ENCODE measurements at regions not wholly inside any gene's neighbourhood (a gene's known extent, or its start where the extent isn't known, plus 50 kb on each side); places are given as distances from the start of the nearest gene placed in this dataset.
"Not testable (repeated sequence)": the region's sequence is repeated elsewhere in the genome, so short reads cannot be mapped to it uniquely, and the experiment has no call there.

DNA sequence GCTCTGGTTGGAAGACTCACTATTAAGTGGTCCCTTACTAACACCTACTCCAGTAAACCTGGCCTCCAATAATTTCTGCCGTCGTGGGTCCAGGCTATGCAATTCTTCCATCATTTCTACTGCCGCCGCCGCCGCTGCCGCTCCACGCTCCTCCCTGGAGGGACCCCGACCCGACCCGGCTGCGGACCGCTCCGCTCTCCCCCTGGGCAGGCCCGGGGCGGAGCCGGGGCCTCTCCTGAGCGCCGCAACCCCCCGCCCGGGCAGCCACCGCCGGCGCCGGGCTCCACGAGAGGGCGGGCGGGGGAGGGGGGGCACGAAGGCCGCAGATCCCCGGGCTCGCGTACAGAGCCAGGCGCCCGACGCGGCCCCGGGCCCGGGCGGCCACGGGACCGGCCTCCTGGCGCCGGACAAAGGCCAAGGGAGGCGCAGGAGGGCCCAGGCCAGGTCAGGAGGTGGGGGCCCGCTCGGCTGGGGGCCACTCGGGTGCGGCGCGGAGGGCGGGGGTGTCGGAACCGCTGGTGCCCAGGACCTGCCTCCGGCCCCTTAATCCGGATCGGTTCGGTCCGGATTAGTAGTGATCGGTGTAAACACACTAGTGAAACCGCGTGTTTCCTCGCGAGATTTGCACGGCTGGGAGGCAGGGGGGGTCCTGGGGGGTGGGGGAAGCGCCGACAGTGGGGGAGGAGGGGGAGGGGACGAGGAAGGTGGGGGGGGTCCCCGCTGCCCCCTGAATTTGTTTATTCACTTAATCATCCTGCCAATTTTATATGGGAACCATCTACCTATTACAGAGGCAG is 215.1 kb upstream of the CCL2 start:
- DNase-seq = peak; percentile 24 to 27

GRCh38 chr17:34045990-34046389 is 209.1 kb upstream of the CCL2 start:
- DNase-seq = no peak

DNA sequence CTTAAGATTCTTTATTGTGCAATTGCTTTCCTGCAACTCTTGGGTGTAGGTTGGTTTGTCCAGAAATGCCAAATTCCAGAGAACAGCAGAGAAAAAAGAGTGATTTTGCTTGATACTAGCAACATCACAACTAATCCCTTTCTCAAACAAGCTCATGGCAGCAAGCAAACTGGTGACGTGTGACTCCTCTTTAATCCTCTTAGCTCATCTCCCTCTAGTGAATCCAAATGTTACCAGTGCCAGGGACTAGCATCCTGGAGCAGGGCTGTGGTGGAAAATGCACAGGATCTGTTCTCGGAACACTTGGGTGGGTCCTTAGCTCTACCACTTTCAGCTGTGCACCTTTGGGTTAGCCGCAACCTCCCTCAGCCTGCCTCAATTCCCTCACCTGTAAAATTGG is 204.0 kb upstream of the CCL2 start:
- no peak for DNase-seq

DNA sequence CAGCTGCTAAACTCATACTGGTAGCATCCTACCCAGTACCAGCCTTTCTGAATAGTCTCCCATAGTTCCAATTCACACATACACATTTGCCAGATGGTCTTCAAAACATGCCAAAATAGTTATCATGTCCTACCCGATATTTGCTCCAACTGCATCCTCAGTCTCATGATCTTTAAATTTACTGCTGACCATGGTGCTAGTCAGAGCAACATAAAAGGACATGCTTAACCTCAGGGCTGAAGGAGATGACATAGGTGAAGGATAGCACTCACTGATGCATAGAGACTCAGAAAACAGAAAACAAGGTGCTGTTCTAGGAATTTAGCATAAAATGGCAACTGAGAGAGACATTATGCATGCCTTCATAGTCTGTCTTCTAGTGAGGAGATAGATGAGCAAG is 200.6 kb upstream of the CCL2 start:
- DNase-seq = no peak

- no peak for DNase-seq
Observed at GRCh38 chr17:34055606-34056005, 199.5 kb upstream of the CCL2 start.

- no peak for DNase-seq
Observed at GRCh38 chr17:34059423-34060220, 195.5 kb upstream of the CCL2 start.

GRCh38 chr17:34066528-34066927 is 188.6 kb upstream of the CCL2 start:
- no peak for DNase-seq

GRCh38 chr17:34067011-34067410 is 188.1 kb upstream of the CCL2 start:
- DNase-seq = no peak

GRCh38 chr17:34068571-34068970 is 186.5 kb upstream of the CCL2 start:
- no peak for DNase-seq

DNA sequence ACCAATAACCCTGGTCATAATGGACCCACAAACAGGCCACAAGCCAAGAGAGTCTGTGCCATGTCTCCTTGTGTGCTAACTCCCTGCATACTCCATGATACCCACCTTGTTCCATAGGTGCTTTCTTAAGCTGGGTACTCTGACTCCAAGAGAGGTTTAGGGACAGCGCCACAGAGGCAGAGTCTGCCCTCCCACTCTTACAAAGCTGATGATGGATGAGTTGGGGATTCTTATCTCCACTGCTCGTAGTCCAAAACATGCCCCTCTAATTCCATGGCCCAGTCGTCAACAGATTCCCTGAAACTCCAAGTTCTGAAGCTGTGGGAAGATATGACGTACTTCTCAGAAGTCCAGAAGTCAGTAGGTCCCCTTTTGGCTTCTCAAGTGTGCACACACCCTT is 184.4 kb upstream of the CCL2 start:
- DNase-seq = no peak

DNA sequence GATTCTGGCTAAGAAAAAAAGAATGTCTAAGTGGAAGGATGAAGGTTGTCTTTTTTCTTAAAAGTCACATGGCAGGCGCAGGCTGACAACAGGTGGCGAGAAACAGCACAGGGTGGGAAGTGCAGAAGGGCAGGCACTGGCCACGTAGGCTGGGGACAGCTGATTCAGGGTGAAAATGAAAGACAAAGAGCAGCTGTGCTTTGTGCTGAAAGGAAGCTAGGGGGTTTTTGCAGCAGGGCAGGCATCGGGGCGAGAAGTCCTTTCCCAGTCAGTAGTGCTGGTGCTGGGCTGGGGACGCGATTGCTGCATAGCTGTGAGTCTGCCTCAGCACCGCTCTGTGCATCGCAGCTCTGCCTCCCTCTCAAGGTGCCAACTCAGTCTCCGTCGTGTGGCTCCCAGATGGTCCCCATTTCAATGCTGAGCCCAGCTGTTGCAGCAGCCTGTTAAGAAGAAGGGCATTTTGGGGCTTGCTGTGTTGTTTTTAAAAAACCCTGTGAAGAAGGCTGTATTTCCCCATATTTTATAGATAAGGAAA is 183.1 kb upstream of the CCL2 start:
- DNase-seq = no peak

- DNase-seq = no peak
Observed at GRCh38 chr17:34075076-34075475, 180.0 kb upstream of the CCL2 start.

GRCh38 chr17:34076743-34077631 is 178.1 kb upstream of the CCL2 start:
- DNase-seq = no peak

DNA sequence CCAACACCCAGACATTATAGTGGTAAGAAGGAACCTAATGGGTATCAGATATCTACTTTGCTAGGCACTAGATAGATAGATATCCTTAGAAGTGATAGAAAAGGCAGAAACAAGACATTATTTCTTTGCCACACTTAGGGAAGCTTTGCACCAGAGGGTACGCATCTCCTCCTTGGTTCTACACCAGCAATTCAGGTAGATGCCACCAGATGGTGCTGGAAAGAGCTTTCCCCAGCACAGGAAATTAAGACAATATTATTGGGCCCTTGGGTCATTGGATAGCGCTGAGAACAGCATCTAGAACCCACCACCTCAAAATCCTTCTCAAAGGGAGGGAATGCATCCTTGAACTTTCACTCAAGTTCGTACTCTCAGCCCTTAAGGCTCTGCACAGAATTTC is 173.8 kb upstream of the CCL2 start:
- DNase-seq = no peak

DNA sequence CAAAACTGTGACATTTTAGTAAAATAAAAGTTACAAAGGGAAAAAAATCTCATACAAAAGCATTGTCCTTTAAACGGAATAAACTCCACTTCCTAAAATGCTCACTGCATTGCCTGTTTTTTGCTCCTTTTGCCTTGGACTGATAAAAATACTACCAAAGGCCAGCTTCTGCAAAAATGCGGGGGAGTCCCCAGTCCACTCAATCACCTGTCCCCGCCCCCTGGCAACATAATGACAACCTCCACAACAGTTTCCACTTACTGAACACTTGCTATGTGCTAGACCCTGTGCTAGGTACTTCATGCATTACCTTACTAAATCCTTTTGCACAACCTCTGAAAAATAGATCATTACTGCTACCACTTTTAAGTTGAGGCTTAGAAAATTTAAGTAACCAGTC is 172.7 kb upstream of the CCL2 start:
- no peak for DNase-seq

GRCh38 chr17:34089042-34089441 is 166.0 kb upstream of the CCL2 start:
- DNase-seq = not testable (repeated sequence)

- no peak for DNase-seq
Observed at GRCh38 chr17:34090593-34090992, 164.5 kb upstream of the CCL2 start.

DNA sequence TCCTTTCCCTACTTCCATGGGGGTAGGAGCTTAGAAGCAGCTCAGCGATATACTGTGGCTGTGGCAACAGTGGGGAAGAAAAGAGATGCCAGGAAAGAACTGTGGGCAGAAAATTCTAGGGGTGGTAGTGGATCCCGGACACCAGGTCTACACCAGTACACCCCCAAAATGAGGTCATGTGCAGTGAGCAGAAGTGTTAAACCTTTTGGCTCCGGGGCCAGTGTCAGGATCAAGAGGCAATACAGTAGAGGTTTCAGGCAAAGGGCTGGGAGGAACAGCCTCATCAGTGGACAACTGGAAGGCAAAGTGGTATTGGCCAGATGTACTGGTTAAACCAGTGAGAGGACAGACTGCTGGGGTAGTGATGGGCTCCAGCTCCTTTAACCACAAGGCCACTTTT is 163.1 kb upstream of the CCL2 start:
- no peak for DNase-seq

- no peak for DNase-seq
Observed at GRCh38 chr17:34095106-34095505, 160.0 kb upstream of the CCL2 start.

DNA sequence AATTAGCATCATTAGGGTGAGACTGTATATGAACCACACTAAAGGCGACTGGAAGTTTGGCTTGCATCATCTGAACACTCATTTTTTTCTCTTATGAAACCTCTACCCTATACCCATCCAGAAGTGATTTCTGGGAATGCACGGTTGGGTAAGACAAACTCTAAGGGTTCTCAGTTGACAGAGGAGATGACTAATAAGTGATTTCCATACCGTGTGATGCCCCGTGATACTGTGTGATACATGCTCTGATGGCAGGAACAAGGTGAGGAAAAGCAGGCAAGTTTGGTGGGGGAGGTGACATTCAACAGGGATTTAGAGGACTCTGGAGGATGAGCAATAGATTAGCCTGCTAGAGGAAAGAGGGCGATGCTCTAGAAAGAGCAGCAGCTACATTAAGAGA is 156.4 kb upstream of the CCL2 start:
- no peak for DNase-seq

GRCh38 chr17:34099859-34100515 is 155.1 kb upstream of the CCL2 start:
- no peak for DNase-seq

DNA sequence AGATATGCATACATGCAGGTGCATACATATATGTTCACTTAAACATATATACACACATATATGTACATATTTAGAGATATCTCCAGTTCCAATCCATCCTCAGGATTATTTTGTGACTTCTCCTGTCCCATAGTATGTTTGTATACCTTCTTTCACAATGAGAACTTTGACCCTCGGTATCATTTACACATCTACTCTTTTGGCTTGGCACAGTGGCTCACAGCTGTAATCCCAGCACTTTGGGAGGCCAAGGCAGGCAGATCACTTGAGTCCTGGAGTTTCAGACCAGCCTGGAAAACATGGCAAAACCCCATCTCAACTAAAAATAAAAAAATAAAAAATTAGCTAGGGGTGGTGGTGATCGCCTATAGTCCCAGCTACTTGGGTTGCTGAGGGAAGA is 148.1 kb upstream of the CCL2 start:
- DNase-seq = no peak

DNA sequence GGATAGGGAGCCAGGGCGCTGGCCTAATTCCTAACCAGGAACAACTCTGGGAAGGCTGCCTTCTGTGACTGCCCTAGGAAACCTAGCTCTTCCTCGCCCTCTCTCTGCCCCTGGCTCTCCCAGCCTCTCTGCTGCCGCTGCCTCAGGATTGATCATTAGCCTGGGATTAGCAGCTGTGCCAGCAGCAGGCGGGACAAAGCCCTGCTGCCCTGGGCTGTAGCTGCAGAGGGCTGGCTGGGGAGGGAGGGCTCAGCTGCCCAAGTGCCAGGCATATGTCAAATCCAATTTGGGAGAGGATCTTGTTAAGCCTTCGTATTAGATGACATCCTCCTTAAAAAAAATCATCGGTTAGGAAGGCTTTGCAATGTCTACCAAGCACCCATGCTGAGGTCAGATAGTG is 144.8 kb upstream of the CCL2 start:
- no peak for DNase-seq

All from activated CD4-positive, alpha-beta T cell treated with anti-CD3 and anti-CD28 coated beads, Interleukin-2, amount 50 U/mL, for 4 hours (primary cell).